HG03460 (cell line): ENCODE measurements at regions not wholly inside any gene's neighbourhood (a gene's known extent, or its start where the extent isn't known, plus 50 kb on each side); places are given as distances from the start of the nearest gene placed in this dataset.
"Not testable (repeated sequence)": the region's sequence is repeated elsewhere in the genome, so short reads cannot be mapped to it uniquely, and the experiment has no call there.

Experiments
- ATAC-seq: cut with Tn5 transposase; IDR thresholded peaks from one replicate; pipeline ENCODE4 v1.9.1; 2021; ENCODE audit not compliant: unreplicated experiment

DNA sequence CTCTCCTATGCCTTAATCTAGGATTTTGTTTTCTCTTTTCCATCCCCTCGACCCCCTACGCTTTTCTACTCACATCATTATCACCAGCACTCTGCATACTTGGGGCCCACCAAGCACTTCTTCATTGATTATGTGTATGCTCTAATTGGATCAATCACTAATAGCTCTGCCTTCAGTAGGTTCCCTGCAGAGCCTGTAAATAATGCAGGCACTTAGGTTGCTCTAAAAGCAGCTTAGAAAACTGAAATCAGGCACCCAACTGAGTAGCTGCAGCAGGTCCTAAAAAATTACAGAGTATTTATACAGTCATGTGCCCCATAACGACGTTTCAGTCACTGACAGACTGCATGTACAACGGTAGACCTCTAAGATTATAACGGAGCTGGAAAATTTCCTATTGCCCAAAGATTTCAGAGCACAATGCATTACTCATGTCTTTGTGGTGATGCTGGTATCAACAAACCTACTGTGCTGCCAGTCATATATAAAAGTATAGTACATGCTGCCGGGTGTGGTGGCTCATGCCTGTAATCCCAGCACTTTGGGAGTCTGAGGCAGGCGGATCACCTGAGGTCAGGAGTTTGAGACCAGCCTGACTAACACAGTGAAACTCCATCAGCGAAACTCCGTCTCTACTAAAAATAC lies 280.4 kb downstream of the HS3ST3B1 start:
- ATAC-seq, result no peak

DNA sequence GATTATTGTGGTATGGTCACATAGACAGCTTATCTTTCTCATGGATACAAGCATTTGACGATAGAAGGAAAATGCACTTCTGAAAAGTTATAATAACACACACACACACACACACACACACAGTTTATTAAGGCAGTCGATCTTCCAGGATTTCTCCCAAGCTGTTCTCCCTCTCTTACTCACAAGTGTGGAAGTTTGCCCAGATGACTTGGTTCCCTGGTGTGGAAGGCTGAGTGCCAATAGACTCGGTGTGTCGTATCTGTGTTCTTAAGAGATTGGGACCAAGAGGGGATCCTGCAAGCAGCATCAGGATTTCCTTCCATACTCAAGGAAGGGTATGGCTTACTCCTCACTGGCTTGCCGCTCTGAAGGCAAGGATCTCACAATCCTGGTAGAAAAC lies 279.6 kb downstream of the HS3ST3B1 start:
- ATAC-seq, result no peak

DNA sequence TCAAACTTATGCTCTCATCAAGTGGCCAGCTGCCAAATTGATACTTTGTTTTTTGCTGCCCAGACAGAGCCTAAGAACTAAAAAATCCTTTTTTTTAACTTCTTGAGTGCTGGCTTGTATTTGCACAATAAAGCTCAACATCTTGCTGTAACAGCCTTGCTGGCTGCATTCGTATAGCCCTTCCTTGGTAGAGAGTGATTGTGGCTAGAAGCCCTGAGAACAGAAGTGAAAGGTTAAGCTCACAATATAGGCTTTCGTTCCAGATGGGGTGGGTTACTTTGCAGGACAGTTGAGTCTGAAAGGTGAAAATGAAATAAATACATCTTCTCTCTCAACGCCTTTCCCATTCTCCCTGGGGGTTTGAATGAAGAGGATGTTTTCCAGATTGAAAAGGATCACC lies 278.8 kb downstream of the HS3ST3B1 start:
- no peak for ATAC-seq

DNA sequence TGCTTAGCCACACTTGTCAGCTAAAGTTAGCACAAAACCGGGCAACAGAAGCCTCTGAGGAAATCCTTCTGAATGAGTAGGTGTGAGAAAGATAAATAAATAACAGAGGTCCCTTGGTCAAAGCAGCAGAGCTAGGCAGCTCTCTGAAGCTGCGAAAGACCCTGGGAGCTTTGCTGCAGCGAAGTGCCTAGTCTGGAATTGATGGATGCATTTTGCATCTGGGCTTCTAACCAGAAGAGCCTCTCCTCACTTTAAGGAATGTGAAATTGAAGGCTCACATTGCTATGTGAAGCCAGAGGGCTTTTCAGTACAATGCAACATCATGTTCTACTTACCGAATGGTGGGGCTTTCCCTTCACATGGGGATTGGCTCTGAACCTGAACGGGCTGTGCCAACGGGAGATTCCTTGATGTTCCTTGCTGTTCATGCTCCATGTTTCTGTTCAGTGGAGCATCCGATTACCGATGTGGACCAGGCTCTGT lies 274.6 kb downstream of the HS3ST3B1 start:
- ATAC-seq, result no peak

DNA sequence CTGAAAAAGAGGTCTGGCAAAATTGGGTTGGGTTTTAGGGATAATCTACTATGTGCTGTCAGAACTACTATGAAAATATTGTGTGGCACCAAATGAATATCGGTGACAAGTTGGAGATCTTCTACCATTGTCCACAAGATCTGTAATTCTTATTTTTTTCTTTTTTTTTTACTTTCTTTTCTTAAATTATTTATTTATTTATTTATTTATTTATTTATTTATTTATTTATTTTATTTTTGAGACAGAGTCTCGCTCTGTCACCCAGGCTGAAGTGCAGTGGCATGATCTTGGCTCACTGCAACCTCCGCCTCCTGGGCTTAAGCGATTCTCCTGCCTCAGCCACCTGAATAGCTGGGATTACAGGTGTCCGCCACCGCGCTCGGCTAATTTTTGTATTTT lies 259.4 kb downstream of the HS3ST3B1 start:
- ATAC-seq, result not testable (repeated sequence)

DNA sequence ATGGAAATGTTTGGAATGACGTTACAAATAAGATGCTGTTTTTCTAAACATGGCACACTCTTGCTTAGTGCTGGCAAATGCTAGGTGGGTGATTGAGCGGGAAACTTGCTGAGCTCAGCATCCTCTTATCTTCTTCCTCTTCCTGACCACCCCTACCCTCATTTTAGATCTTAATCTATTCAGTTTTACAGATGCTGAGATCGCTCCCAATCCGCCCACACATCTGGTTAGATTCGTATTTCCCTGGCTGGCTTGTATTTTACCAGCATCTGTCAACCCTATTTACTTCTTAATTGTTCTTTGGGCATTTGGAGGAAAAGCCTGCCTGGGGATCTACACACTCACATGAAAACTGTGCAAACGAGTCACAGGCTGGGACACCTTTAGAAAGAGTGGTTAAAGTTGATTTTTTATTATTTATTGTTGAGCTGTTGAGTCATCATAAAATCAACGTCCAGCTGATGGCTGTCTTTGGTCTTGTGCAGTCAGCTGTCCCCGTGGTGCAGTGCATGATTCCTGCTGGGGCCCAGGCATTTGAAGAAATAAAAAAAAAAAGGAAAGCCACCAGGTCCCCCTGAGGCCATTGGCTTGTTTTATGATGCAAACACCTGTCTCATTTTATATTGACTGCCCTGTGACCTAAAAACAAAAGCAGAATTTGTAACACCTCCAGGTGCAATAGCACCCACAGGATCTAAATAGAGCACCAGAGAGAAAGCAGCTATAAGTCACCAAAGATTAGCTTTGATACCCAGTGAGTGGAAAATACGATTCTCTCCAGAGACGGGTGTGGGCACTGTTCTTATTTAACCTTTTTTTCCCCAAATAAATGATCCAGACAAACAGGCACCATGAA lies 258.6 kb downstream of the HS3ST3B1 start:
- ATAC-seq, result no peak

DNA sequence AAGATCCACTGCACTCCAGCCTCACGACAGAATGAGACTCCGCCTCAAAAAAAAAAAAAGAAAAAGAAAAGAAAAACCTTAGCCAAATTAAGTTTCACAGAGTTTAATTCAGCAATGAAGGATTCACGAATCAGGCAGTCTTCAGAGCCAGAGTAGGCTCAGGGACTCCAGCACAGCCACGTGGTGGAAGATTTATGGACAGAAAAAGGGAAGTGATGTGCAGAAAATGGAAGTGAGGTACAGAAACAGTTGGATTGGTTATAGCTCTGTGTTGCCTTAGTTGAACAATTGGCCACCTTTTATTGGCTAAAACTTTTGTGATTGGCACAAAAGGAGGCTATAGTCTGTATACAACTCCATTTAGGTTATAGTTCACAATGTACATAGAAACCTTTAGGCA lies 256.6 kb downstream of the HS3ST3B1 start:
- no peak for ATAC-seq

DNA sequence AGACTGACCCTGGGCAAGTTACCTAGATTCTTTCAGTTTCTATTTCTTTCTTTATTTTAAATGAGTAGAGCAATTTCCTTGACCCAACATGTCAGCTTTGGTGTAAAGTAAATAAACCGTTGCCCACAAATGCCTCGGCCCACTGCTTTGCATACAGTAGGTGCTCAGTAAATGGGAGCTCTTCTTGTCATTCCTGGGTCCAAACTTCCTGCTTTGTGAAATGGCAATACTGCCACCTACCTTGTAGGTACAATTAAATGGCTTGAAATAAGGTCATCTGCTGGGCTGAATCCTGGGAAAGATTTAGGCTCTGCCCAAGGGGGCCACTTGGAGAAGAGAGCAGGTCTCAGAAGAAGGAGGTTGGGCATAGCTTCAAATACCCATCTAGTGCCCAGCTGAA lies 253.0 kb downstream of the HS3ST3B1 start:
- no peak for ATAC-seq

DNA sequence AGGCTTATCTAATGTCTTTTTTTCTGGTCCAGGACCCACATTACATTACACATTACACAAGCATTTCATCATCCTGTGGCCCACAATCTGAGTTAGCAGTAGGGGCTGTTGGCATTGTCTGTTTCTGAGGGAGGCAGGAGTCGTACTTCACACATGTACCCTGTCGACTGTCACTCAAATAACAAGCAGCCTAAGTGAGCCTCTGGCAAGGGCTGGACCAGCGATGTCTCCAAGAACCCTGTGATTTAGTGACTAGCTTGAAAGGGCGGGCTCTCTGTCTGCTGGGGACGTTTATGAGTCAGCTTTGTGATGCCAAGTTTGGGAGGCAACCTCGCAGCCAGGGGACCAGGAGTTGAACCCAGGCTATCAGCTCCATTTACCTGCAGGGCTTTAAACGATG lies 251.4 kb downstream of the HS3ST3B1 start:
- no peak for ATAC-seq

DNA sequence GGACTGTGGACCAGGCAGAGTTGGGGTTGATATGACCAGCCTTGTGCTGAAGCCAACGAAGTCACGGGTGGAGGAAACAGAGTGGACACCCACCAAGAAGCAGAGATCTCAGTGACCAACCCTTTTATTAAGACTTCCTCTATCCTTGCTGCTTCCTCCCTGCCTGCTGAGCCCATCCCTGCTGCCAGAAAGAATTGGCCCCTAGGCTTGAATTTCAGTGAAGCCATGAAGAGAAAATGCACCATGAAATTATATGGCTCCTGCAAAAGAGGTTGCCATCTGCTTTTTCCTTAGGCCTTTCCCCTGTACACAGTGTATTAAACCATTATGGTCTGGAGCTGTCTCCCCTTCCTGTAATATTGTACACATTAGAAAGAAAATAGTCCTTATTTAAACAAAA lies 246.7 kb downstream of the HS3ST3B1 start:
- no peak for ATAC-seq

DNA sequence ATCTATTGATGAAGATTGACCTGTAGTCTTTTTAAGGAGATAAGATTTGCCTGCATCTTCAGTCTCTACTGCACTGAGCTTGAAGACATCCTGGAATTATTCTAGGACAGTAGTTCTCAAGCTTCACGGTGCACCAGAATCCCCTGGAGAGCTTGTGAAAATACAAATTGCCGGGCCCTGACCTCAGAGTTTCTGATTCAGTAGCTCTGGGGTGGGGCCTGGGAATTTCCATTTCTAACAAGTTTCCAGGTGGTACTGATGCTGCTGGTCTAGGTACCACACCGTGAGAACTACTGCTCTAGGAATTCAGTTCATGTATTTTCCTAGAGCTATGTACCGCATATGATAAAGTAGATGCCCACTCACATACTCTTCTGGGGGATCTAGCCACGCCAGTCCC lies 246.1 kb downstream of the HS3ST3B1 start:
- ATAC-seq, result no peak

DNA sequence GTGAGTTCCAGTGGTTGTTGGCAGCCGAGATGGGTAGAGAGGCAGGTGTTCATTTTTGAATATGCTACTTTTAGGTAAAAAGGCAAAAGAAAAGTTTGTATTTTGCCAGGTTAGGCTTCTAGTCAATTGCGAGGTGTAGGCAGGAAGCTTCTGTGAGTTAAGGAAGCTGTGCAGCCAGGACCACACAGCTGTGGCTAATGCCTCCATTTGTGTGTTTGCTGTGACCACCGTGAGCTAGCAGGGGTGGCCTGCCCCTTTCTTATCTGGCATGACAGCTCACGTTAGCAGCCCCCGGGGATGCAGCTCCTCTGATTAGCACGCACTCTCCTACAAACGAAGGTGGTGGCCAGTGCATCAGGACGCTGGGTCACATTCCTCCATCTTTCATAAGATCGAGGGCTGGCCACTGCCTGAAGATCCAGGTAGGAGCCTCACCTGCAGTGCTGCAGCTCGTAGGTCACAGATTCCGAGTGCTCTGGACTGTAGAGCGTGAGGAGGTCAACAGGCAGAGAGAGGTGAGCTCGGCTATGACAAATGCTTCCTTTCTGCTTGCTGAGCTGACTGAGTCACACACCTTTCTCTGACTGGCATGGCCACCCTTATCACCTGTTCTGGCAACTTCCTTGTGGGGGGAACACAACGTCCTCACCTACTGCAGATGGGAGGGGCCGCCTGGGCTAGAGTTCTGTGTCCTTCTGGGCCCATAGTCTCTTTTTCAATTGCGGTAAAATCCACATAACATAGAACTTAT lies 244.4 kb downstream of the HS3ST3B1 start:
- ATAC-seq, result no peak

DNA sequence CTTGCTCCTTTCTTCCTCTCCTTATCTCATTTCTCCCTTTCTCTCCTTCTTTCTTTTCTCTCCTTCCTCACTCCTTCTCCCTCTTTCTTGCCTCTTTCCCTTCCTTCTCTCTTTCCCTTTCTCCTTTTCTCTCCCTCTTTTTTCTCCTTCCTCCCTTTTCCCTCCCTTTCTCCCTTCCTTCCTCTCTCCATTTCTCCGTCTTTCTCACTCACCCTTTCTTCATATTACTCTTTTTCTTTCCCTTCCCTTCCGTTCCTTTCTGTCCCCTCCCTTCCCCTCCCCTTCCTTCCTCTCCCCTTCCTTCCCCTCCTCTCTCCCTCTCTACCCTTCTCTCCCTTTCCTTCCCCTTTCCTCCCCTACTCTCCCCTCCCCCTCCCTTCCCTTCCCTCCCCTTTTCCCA lies 240.8 kb downstream of the HS3ST3B1 start:
- no peak for ATAC-seq

DNA sequence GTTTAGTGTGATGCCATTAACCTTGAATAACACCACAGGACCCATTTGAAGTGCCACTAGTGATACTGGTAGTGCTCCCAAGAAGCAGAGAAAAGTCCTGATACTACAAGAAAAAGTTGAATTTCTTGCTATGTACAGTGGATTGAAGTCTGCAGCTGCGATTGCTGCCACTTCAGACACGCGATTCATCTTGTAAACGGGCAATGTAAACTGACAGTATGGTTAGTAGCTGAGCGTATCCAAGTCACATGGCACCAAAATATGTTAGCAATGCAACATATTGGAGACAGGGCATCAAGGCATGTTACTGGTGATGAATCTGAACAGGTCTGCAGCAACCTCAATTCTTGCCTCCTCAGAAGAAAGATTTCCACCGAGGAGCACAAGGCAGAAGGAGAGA lies 238.9 kb downstream of the HS3ST3B1 start:
- no peak for ATAC-seq

DNA sequence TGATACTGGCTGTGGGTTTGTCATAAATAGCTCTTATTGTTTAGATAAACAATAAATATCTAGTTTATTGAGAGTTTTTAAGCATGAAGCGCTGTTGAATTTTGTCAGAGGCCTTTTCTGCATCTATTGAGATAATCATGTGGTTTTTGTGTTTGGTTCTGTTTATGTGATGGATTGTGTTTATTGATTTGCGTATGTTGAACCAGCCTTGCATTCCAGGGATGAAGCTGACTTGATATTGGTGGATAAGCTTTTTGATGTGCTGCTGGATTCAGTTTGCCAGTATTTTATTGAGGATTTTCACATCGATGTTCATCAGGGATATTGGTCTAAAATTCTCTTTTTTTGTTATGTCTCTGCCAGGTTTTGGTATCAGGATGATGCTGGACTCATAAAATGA lies 231.4 kb downstream of the HS3ST3B1 start:
- not testable (repeated sequence) for ATAC-seq

DNA sequence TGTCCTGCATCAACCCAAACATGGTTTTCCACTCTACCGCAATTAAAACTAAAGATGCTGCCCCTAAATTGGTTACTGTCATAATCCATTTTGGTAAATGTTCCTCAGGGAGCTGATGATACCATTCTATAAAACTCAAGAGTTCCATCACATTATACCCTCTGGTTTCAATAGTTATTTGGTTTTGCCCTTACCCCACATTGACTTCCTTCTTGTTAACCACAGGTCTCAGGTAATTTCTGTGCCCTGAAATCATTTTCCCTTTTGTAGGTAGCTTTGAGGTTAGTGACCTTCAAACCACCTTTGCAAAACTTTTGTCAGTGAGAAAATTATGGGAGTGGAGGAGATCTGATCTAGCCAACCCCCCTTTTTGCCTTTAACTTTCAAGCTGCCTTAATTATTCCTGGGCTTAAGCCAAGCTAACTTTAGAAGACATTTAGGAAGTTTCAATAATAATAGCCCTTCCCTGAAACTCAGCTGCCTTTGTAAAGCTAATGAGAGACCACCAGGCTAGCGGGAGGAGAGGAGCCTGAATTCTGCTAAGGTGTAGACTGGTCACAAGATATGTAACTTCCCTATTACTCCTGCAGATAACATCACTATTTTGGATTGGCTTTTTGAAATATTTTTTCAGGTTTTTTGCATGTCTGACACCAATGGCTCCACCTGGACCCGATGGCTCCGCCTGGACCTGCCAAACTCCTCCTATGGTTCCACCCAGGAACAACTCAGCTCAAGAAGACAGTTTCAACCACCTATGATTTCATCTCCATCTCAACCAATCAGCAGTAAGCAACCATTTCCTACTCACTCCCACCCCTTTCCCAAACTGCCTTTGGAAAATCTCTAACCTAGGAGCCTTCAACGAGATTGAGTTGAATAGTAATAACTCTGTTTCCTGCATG lies 224.9 kb downstream of the HS3ST3B1 start:
- no peak for ATAC-seq

DNA sequence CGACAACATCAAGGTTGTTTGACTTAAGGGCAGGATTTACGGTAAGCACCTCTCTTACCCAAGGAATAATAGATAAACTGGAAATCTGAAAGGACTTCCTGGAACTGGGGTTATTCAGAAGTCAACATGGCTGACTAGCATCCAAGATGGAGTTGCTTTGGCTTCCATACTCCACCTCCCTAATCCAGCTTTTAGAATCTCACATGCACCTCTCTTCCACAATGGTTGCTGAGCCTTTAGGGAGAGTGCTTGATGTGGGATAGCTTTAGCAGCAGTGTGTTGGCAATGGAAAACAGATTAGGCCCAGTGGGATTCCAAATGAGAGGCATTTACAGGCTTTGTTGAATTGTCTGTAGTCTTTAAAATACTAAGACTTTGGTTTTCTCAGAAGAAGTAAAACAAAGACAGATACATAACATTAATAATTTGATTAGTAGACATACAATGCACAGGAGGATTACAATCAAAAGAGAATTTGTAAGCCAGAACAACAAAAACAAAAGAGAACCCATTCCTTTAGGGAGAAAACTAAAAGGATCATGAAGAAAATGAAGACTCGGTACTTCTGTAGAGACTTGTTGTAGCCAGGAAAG lies 222.0 kb downstream of the HS3ST3B1 start:
- no peak for ATAC-seq

DNA sequence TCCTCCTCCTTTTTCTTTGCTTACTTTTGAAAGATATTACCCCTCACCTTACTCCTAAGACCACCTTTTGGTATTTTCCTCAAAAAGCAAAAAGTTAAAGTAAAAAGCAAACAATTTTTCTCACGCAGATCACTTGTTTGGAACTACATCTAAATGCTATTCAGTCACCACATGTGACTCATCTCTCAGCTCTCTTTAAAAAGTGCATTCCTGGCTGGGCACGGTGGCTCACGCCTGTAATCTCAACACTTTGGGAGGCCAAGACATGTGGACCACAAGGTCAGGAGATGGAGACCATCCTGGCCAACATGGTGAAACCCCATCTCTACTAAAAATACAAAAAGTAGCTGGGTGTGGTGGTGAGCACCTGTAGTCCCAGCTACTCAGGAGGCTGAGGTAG lies 218.0 kb downstream of the HS3ST3B1 start:
- ATAC-seq, result not testable (repeated sequence)

DNA sequence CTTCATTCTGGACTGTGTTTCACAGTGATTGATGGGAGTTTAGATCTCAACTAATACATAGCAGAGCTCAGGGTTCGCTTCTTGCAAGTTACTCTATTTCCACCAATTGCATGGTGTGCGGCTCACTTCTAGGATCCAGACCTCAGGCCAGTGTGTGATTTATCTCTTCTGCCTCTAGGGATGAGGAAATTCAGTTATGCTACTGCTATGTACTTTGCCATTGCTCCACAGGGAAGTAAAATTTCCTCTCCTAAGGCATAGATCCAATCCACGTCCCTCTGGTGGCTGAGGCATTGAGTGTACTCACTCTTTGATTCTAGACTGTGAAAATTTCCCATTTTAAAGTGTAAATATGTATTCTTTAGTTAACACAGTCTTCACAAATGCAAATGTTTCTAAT lies 214.1 kb downstream of the HS3ST3B1 start:
- no peak for ATAC-seq

DNA sequence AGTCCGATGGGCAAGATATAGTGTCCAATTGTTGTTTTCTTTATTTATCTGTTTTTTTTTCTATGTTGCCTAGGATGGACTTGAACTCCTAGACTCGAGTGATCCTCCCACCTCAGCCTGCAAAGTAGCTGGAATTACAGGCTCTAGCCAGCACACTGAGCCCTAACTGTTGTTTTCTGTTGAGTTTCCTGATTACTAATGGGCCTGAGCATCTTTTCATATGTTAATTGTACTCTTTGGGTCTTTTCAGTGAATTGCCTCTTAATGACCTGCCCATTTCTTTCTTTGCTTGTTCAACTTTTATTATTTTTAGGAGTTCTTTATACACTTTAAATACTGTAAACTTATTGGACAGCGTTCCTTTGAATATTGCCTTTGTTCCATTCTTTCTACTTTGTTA lies 213.0 kb downstream of the HS3ST3B1 start:
- ATAC-seq, result no peak
